ENCODE measurements at regions not wholly inside any gene's neighbourhood (a gene's known extent, or its start where the extent isn't known, plus 50 kb on each side); places are given as distances from the start of the nearest gene placed in this dataset.

DNA sequence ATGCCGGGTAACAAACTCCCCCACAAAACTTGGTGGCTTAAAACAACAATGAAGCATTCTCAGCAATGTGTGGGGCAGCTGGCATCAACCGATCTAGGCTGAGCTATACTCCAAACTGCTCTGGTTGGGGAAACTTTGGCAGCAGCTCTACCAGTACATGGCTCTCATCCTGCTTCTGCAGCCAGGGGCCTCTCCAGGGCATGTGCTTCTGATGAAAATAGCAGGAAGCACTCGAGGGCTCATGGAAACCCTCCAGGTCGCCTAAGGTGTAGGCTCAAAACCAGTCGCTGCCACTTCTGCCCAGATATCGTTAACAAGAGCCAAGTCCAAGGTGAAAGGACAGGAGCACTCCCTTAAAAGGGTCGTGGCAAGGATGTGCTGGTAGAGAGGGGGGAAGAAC, 134.1 kb downstream of the TEX36 start:
- TF ChIP-seq, protein P1, sequence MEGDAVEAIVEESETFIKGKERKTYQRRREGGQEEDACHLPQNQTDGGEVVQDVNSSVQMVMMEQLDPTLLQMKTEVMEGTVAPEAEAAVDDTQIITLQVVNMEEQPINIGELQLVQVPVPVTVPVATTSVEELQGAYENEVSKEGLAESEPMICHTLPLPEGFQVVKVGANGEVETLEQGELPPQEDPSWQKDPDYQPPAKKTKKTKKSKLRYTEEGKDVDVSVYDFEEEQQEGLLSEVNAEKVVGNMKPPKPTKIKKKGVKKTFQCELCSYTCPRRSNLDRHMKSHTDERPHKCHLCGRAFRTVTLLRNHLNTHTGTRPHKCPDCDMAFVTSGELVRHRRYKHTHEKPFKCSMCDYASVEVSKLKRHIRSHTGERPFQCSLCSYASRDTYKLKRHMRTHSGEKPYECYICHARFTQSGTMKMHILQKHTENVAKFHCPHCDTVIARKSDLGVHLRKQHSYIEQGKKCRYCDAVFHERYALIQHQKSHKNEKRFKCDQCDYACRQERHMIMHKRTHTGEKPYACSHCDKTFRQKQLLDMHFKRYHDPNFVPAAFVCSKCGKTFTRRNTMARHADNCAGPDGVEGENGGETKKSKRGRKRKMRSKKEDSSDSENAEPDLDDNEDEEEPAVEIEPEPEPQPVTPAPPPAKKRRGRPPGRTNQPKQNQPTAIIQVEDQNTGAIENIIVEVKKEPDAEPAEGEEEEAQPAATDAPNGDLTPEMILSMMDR (IDR thresholded peaks at IDR 0.05 in 2 of 3, conservative IDR thresholded peaks at IDR 0.05 in 1 of 3; ENCODE audit: borderline replicate concordance in 1 of 3, insufficient read depth in 1 of 3, low read depth in 2 of 3, low read length in 2 of 3) = no peak
- TF ChIP-seq EZH2 (IDR thresholded peaks at IDR 0.05) = no peak
- TF ChIP-seq, protein P2, sequence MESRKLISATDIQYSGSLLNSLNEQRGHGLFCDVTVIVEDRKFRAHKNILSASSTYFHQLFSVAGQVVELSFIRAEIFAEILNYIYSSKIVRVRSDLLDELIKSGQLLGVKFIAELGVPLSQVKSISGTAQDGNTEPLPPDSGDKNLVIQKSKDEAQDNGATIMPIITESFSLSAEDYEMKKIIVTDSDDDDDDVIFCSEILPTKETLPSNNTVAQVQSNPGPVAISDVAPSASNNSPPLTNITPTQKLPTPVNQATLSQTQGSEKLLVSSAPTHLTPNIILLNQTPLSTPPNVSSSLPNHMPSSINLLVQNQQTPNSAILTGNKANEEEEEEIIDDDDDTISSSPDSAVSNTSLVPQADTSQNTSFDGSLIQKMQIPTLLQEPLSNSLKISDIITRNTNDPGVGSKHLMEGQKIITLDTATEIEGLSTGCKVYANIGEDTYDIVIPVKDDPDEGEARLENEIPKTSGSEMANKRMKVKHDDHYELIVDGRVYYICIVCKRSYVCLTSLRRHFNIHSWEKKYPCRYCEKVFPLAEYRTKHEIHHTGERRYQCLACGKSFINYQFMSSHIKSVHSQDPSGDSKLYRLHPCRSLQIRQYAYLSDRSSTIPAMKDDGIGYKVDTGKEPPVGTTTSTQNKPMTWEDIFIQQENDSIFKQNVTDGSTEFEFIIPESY (IDR thresholded peaks at IDR 0.05; ENCODE audit: extremely low read depth, insufficient replicate concordance, low read length) = no peak
- TF ChIP-seq POLR2A (IDR thresholded peaks at IDR 0.05; ENCODE audit: borderline replicate concordance, extremely low read depth, insufficient read depth, insufficient read length) = no peak
- TF ChIP-seq POLR2AphosphoS5 (IDR thresholded peaks at IDR 0.05; ENCODE audit: low read depth, low read length) = no peak
- TF ChIP-seq SRF (IDR thresholded peaks at IDR 0.05; ENCODE audit: low read depth) = no peak
- TF ChIP-seq RAD21 (IDR thresholded peaks at IDR 0.05; ENCODE audit: low read depth) = no peak
- TF ChIP-seq ZFX (IDR thresholded peaks at IDR 0.05) = no peak
- no peak for TF ChIP-seq EGR1 (IDR thresholded peaks at IDR 0.05; ENCODE audit: low read depth)
- TF ChIP-seq, protein P3, sequence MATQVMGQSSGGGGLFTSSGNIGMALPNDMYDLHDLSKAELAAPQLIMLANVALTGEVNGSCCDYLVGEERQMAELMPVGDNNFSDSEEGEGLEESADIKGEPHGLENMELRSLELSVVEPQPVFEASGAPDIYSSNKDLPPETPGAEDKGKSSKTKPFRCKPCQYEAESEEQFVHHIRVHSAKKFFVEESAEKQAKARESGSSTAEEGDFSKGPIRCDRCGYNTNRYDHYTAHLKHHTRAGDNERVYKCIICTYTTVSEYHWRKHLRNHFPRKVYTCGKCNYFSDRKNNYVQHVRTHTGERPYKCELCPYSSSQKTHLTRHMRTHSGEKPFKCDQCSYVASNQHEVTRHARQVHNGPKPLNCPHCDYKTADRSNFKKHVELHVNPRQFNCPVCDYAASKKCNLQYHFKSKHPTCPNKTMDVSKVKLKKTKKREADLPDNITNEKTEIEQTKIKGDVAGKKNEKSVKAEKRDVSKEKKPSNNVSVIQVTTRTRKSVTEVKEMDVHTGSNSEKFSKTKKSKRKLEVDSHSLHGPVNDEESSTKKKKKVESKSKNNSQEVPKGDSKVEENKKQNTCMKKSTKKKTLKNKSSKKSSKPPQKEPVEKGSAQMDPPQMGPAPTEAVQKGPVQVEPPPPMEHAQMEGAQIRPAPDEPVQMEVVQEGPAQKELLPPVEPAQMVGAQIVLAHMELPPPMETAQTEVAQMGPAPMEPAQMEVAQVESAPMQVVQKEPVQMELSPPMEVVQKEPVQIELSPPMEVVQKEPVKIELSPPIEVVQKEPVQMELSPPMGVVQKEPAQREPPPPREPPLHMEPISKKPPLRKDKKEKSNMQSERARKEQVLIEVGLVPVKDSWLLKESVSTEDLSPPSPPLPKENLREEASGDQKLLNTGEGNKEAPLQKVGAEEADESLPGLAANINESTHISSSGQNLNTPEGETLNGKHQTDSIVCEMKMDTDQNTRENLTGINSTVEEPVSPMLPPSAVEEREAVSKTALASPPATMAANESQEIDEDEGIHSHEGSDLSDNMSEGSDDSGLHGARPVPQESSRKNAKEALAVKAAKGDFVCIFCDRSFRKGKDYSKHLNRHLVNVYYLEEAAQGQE (IDR thresholded peaks at IDR 0.05; ENCODE audit: low read depth) = no peak

Data from HCT116 (cell line).